Right kidney (tissue), 1 donor: ENCODE measurements at regions not wholly inside any gene's neighbourhood (a gene's known extent, or its start where the extent isn't known, plus 50 kb on each side); places are given as distances from the start of the nearest gene placed in this dataset.
"Not testable (repeated sequence)": the region's sequence is repeated elsewhere in the genome, so short reads cannot be mapped to it uniquely, and the experiment has no call there.

Experiments used
- DNase-seq: peaks from one replicate; pipeline ENCODE4 v3.0.0-alpha.2; 2016

DNA sequence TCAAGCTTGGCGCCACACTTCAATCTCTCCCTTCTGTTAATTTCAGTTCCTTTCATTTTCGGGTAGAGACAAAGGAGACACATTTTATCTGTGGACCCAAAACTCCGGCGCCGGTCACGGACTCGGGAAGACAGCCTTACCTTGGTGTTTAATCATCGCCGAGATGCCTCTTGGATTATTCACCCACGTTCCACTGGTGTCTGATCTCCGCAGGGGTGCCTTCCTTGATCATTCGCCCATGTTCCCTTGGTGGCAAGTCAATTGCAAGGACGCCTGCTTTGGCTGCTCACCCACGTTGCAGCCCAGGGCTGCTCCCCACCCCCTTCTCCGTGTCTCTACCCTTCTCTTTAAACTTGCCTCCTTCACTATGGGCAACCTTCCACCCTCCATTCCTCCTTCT lies 830.6 kb downstream of the LTN1 start:
- not testable (repeated sequence) for DNase-seq

DNA sequence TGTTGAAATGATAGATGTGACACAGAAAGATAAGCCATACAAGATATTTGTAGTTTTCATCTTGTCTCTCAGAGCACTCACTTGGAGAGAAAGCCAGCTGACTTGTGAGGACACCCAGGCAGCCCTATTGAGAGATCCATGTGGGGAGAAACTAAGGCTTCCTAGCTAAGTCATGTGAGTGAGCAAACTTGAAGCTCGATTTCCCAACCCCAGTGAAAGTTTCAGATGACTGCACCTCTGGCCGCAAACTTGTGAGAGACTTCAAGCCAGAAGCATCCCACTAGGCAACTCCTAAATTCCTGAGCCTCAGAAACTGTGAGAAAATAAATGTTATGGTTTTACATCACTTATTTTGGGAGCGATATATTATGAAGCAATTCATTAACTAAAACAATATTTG lies 832.3 kb downstream of the LTN1 start:
- DNase-seq, result no peak

DNA sequence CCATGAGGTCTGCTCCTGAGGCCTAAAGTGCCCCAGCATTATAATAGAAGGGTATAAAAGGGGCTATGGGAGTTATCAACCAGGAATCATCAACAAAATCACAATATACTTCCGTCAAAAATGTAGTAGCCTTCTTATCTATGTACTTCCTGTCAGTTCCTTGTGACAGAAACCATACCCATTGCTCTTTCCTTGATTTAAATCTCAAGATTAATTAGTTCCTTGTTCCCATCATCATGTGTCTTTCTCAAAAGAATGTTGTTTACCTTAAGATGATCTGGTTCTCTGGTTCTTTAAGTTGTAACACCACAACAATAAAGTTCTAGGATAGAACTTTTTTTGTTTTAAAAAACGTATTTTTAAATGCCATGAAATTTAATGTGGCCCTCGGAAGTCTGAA lies 833.3 kb downstream of the LTN1 start:
- DNase-seq, result no peak

DNA sequence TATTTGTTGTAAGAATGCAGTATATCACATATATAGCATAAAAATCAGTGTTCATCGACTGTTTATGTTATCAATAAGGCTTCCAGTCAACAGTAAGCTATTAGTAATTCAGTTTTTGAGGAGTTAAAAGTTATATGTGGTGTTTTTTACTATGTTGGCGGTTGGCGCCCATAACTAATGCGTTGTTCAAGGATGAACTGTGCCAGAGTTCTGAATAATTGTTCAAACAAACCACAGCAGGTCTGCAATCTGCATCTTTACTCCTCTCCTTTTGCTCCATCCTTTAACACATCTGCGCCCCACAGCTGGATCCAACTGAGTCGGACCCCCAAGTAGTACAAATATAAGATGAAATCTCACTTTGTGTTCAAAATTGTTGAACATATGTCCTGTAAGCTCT lies 836.1 kb downstream of the LTN1 start:
- DNase-seq, result no peak

DNA sequence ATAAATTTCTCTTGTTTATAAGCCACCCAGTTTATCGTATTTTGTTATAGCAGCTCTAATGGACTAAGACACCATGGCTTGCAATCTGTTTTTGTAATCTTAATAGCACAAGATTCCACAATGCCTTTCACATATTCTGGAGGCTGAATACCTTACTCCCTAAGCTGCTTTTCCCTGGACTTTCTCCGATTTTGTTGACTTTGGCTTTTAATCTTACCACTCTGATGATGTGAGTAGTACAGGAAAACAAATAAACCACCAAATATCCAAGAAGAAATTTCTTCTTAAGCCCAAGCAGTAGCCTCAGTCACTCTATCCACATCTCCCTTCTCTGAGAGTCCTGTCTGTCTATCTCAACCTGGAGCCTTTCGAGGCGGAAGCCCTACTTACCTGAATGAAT lies 838.6 kb downstream of the LTN1 start:
- DNase-seq, result no peak

DNA sequence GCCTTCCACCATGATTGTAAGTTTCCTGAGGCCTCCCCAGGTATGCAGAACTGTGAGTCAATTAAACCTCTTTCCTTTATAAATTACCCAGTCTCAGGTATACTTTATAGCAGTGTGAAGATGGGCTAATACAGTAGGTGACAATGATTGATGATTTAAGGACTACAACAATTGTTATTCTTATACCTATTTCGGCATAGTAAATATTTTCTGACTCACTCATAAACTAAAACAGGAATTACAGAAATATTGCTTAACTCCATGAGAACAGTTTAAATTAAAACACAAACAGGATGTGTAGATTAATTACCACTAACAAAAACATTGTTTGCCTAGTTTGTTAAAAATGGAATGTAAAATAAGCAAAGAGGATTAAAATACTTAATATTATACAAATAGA lies 839.9 kb downstream of the LTN1 start:
- no peak for DNase-seq

DNA sequence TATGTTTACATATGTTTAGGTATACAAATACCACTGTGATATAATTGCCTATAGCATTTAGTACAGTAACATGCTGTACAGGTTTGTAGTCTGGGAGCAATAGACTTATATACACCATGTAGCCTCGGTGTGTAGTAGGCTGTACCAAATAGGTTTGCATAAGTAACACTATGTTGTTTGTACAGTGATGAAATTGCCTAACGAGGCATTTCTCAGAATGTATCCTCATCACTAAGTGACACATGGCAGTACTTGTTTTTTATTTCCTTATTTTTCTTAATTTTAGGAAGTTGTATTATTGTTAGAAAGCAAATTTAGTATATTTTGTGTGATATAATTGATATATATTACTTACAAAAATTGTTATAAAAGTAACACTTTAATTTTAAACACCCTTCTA lies 840.9 kb downstream of the LTN1 start:
- no peak for DNase-seq

DNA sequence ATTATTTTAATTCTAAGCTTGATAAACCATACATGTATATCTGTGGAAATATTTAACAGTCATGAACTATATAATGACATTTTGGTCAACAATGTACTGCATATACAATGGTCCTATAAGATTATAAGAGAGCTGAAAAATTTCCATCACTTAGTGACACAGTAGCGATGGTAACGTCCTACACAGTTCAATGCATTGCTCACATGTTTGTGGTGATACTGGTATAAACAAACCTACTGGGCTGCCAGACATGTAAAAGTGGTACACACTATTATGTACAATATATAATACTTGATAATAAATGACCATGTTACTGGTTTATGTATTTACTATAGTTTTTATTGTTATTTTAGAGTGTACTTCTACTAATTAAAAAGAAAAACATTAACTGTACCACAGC lies 841.9 kb downstream of the LTN1 start:
- no peak for DNase-seq

DNA sequence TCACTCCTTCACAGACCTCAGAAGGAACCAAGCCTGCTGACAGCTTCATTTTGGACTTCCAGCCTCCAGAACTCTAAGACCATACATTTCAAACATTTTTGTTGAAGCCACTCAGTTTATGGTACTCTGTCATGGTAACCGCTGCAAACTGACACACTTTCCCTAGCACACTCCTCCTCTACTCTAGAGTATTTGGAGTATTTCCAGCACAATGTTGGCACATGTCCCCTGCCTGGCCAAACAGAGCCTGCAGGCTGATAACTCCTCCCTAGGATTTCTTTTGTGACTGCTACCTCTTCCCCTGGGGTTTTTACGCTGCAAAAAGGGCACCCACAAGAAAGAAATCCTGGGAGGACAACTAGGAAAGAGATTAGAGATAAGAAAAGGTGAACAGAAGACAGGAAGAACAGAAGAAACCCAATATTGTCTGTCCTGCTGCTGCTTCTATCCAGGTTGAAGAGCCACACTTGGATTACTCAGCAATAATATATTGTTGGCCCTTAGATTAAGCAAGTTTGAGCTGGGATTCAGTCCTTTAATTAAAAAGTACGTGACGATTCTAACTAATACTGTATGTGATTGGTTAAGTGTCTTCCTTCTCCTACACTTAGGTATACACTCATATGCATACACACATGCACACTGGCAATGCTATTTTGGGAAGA lies 844.1 kb downstream of the LTN1 start:
- DNase-seq, result no peak

- no peak for DNase-seq
These were observed 848.0 kb downstream of the LTN1 start for GRCh38 chr21:28144653-28145052.

- no peak for DNase-seq
These were observed 848.6 kb downstream of the LTN1 start for GRCh38 chr21:28144089-28144488.

GRCh38 chr21:28142697-28143096 lies 850.0 kb downstream of the LTN1 start:
- DNase-seq, result no peak

- DNase-seq, result no peak
These were observed 854.4 kb downstream of the LTN1 start for GRCh38 chr21:28138272-28138671.

GRCh38 chr21:28136656-28137255 lies 855.9 kb downstream of the LTN1 start:
- no peak for DNase-seq

- DNase-seq, result no peak
These were observed 857.0 kb downstream of the LTN1 start for GRCh38 chr21:28135646-28136045.

DNA sequence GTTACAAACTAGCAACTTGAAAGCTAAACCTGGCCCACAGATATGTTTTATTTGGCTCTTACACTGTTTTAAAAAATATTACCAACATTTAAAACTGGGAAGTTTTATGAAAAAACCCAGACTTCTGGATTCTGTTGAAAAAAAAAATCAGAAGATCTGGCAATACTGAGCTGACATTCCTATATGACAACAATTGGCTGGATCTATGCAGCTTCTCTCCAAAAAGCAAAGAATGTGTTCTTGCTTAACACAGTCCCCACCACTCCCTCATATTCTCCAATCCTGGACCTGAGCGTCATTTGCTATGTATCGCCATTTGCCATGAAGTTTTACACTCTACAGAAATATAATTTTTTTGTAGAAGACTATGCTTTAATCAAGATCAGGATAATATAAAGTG lies 859.6 kb downstream of the LTN1 start:
- DNase-seq, result no peak

DNA sequence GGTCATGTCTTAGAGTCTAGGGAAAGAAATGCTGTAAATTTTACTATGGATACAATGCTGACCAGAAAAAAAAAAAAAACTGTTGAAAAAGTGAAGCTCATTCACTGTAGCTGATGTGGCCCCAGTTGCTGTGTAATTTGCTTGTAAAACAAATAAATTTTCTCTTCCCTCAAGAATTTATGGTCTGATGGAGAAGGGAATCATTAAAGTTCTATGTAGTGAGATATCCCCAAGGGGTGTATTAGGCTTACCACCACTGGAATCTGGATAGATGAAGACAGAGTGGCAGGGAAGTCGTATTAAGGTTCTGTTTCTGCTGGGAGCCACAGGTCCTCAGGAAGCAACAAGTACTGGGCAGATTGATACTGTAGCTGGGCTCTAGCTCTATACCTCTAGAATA lies 860.0 kb downstream of the LTN1 start:
- no peak for DNase-seq

GRCh38 chr21:28127175-28127785 lies 865.4 kb downstream of the LTN1 start:
- DNase-seq, result no peak

- no peak for DNase-seq
These were observed 866.0 kb downstream of the LTN1 start for GRCh38 chr21:28126521-28127174.

- DNase-seq, result no peak
These were observed 868.1 kb downstream of the LTN1 start for GRCh38 chr21:28124541-28124940.

DNA sequence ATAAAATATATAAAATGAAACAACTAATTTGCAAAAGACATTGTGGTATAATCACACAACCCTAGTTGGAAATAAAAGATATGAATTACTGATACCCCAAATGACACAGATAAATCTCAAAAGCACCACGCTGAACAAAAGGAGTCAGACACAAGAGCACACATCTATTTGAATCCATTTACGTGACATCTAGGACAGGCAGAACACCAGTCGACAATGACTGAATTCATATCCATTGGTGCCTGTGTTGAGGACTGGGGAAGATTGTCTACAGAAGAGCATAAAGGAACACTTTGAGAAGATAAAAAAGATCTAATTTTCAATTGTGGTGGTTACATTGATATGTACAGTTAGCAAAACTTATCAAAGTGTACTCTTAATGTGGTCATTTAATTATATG lies 874.1 kb downstream of the LTN1 start:
- no peak for DNase-seq

- DNase-seq, result not testable (repeated sequence)
These were observed 877.7 kb downstream of the LTN1 start for GRCh38 chr21:28114986-28115385.

- DNase-seq, result no peak
These were observed 879.0 kb downstream of the LTN1 start for GRCh38 chr21:28113718-28114117.

DNA sequence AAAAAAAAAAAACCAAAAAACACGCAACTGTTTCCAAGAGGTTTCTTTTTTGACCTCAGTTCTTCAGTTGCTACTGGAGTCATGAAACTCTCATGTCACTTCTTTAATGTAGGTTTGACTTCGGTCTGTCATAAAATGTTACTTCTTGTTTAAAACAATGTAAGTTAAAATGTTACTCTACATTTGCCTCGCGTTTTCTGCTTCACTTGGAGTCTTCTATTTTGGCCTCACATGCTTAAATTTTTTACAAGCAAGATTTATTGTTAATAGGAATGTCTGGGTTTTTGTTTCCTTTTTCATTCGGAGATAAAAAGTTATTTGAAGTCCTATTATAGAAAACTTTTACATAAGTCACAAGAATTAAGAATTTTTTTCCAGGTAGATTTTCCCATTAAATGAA lies 880.2 kb downstream of the LTN1 start:
- no peak for DNase-seq
